RPMI8226 (cell line): ENCODE measurements at regions not wholly inside any gene's neighbourhood (a gene's known extent, or its start where the extent isn't known, plus 50 kb on each side); places are given as distances from the start of the nearest gene placed in this dataset.
A peak's percentile ranks its signal among the peaks of the same experiment; 100 is the strongest.

Source experiments
- DNase-seq: peaks from one replicate; pipeline ENCODE4 v3.0.0-alpha.2; 2015

GRCh38 chr3:68033867-68034266 lies 379.5 kb upstream of the SUCLG2 start:
- DNase-seq, result no peak

- DNase-seq, result no peak
Observed at GRCh38 chr3:68032209-68032608, 377.8 kb upstream of the SUCLG2 start.

DNA sequence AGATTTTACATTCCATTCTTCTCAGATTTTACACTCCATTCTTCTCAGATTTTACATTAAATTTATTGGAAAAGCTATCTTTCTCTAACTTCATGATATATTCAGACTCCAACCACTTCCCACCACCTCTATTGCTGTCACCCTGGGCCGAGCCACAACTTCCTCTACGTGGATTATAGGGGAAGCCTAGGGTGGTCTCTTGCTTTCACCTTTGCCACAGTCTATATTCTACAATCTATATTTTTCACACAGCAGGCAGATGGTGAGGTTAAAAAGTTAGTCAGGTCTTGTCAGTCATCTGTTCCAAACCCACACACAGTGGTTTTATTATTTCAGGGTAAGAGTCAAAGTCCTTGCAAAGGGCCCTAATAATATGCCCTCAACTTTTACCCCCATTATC lies 370.8 kb upstream of the SUCLG2 start:
- DNase-seq, result no peak

DNA sequence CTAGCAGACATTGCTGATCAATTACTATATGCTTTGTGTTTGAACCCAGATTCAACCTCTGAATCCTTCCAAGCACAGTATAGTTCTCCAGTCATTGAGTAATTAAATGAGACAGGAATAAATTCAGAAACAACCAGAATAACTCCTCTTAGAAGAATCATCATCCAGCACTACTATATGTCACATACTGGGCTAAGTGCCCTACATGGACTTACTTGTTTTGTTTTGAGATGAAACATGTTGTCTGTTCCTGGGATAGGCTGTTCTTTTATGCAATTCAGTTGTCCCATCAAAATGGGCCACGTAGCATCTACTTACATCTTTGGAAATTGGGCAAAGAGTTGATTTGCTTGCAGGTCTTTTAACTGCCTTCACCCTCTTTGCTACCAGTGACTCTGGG lies 365.5 kb upstream of the SUCLG2 start:
- no peak for DNase-seq

- no peak for DNase-seq
Observed at GRCh38 chr3:68018275-68018674, 363.9 kb upstream of the SUCLG2 start.

DNA sequence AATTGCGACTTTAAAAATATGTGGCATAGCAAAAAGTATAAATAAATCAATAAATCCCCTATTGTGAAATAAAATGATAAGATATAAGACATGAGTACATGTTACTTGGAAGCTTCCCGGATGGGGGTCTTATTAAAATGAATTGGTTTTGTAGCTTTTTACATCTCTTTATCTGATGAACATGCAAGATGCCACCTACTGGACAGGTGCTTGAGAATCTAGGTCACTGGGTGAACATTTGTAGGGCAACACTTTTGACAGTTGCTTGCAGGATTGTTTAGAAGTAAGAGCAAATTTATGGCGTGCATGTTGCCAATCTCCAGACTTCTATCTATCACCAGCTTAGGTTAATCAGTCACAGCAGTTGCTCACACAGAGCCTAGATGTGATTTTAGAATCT lies 362.7 kb upstream of the SUCLG2 start:
- DNase-seq, result no peak

DNA sequence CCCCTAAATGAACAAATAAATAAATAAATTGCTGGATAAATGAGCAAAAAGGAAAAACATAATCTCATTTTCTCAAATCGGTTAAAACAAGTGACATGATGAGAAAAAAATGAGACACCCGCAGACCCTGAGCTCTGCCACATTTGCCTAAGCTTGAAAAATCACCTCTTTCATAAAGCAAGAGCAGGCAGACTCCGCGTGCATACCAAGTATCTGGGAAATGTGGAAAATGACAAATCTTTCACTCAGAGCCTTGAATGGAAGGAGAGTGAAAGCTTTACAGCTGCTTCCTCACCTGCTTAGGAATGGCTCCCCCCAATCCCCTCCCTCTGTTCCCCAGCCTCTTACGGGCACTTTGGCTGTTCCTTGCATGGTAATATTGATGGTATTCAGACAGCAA lies 355.5 kb upstream of the SUCLG2 start:
- DNase-seq, result no peak

DNA sequence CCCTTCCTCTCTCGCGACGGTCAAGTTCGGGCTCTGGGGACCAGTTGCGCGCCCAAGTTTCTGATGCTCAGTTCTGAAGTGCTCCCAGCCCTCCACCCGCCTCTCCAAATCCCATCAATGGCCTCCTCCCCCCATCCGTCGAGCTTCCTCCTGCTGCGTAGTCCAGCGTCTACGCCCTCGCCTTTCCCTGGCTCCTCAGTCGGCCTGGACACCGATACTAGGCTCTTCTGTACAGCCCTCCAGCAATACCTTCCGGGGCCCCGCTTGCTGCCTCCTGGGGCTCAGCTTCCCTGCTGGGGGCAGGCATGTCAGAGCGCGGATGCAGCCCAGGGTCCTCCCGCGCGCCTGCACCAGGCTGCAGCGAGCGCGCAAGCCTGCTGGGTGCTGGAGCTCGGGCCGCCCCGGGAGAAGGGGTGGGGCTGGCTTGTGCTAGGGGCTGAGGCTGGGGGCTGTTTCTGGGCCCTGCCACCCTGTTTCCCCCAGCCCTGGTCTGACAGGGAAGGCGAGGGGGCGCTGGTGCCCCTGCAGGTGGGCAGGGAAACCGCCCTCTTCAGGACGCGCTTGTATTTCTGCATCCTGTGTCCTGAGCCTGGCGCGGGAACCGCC lies 353.3 kb upstream of the SUCLG2 start:
- DNase-seq, result no peak

GRCh38 chr3:68006646-68007045 lies 352.2 kb upstream of the SUCLG2 start:
- DNase-seq, result no peak

DNA sequence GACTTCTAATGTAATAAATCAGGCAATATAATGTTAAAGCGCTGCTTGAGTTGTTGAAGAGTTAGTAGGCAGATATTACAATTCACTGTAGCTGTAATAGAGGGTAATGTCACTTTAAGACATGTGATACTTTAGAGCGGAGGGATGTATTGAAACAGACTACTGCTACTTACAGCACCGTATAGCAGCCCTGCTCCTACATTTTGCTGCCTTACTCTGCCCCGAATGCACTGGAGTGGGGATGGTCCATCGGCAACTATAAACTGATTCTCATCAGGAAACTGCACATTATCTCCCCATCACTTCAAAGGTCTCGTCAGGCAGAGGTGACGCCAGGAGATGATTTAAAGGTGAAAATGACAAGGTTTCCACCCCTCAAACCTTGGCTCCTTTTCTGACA lies 349.7 kb upstream of the SUCLG2 start:
- DNase-seq, result no peak

DNA sequence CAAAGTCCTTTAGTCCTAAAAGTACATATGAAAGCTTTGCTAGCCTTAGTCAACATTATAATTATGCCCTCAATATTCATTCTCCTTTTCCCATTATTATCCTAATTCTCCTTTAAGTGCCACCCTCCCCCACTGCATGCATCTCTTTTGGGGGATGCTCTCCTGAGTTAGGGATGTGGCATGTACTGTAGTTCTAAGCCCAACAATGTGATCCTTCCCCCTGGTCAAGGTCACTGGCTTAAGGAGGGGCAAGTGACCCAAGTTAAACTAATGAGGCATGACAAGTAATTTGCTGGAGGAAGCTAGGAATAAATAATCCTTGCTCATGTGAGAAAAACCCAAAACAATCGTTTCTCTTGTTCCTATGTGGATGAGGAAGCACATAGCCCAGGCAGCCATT lies 343.9 kb upstream of the SUCLG2 start:
- no peak for DNase-seq

DNA sequence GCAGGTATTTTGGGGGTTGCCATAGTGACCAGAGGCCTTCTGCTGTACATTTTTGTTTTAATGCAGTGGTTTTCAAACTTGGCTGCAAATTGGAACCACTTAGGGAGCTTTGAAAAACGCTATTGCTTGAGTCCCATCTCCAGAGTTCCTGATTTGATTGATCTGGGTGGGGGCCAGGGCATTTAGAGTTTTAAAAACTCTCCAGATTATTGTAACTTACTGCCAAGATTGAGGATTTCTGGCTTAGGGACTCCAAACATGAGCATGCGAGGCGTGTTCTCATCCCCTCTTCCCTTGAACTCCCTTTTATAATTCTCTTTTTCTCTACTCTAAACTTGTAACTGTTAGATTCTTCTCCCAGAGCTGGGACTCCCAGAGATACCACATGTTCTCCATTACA lies 340.8 kb upstream of the SUCLG2 start:
- DNase-seq, result no peak

GRCh38 chr3:67986706-67987105 lies 332.3 kb upstream of the SUCLG2 start:
- DNase-seq, result no peak

- no peak for DNase-seq
Observed at GRCh38 chr3:67983166-67983565, 328.8 kb upstream of the SUCLG2 start.

GRCh38 chr3:67981077-67981476 lies 326.7 kb upstream of the SUCLG2 start:
- DNase-seq, result no peak

GRCh38 chr3:67979342-67979741 lies 324.9 kb upstream of the SUCLG2 start:
- DNase-seq, result no peak

- no peak for DNase-seq
Observed at GRCh38 chr3:67977762-67978161, 323.4 kb upstream of the SUCLG2 start.

- no peak for DNase-seq
Observed at GRCh38 chr3:67976663-67977062, 322.3 kb upstream of the SUCLG2 start.

DNA sequence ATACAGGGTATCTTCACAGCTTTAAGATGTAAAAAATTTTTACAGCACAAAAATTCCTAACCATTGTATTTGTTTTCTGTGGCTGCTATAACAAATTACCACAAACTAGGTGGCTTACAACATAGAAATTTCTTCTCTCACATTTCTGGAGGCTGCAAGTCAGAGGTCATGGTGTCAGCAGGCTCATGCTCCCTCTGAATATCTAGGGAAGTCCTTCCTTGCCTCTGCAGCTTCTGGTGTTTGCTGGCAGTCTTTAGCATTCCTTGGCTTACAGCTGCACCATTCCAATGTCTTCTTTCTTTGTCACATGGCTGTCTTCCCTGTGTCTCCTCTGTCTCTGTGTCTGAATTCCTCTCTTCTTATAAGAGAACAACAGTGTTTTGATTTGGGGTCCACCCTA lies 310.2 kb upstream of the SUCLG2 start:
- DNase-seq, result no peak

- no peak for DNase-seq
Observed at GRCh38 chr3:67957268-67957667, 302.9 kb upstream of the SUCLG2 start.

DNA sequence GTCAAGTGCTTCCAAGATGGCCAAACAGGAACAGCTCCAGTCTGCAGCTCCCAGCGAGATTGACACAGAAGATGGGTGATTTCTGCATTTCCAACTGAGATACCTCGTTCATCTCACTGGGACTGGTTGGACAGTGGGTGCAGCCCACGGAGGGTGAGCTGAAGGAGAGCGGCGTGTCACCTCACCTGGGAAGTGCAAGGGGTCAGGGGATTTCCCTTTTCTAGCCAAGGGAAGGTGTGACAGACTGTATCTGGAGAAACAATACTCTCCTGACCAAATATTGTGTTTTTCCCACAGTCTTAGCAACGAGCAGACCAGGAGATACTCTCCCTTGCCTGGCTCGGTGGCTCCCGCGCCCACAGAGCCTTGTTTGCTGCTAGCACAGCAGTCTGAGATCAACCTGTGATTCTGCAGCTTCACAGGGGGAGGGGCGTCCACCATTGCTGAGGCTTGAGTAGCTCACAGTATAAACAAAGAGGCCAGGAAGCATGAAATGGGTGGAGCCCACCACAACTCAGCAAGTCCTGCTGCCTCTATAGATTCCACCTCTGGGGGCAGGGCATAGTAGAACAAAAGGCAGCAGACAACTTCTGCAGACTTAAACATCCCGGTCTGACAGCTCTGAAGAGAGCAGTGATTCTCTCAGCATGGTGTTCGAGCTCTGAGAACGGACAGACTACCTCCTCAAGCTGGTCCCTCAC lies 293.5 kb upstream of the SUCLG2 start:
- peak; percentile 20 for DNase-seq

GRCh38 chr3:67946436-67946835 lies 292.0 kb upstream of the SUCLG2 start:
- DNase-seq, result no peak

DNA sequence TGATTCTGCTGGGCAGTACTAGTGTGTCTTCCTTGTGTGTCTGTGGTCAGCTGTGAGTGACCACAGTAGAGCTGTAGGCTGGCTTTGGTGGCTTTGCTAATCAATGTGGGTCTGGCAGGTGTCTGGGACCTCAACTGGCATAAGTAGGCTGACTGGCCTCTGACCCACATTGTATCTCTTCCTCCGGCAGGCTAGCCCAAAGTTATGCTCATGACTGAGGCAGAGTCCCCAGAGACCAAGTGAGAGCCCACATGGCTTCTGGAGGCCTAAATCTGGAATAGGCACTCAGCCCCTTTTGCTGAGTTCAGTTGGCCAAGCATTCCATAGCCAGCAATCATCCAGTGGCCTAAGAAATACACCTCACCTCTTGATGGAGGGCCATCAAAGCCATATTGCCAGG lies 289.1 kb upstream of the SUCLG2 start:
- no peak for DNase-seq

DNA sequence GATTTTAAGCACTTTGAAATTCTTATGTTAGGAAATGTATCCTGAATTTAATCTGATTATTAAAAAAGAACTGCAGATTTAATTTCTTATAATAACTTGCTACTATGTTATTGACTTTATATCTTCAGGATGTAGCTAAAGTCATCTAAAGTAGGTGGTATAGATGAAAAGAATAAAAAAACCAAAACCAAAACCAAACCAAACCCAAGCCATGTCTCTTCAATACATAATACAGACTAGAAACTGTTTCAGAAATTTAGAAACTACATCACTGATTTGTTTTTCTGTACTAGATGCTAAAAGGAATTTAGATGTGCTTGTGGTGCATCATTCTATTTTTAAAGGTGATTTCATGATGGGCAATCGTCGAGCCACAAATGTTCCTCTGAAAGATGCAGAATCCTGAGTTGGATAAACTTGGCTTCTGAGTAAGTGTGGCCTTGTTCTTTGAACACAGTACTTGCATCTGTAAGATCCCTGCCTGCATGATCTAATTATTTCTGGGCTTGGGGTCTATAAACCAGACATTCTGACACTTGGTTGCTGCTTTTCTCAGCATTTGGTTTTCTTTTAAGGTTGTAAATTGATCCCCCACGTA lies 287.1 kb upstream of the SUCLG2 start:
- no peak for DNase-seq
